H1 (cell line): ENCODE measurements at regions not wholly inside any gene's neighbourhood (a gene's known extent, or its start where the extent isn't known, plus 50 kb on each side); places are given as distances from the start of the nearest gene placed in this dataset.

ENCODE experiments used
- CTCF ChIA-PET: fragments of 300-600 bp; sonication (Branson Sonifier 250); formaldehyde crosslinking; loops from one replicate; lab custom pipeline; 2021; ENCODE audit not compliant: partially characterized antibody; lab: Charles Lee
- POLR2A ChIA-PET: fragments of 300-600 bp; sonication (Branson Sonifier 250); formaldehyde crosslinking; loops from one replicate; lab custom pipeline; 2021; ENCODE audit warnings: inconsistent platforms; ENCODE audit not compliant: partially characterized antibody; lab: Charles Lee
- DNase-seq, 2 experiments: peaks; one replicate each; pipeline versions ENCODE4 v3.0.0 to v3.0.0-alpha.2; 2010 to 2022; ENCODE audit warnings: low spot score in 2 of 2, low read depth in 1 of 2, mixed read lengths in 1 of 2
- FAIRE-seq: peaks from 2 replicates; lab custom pipeline; 2011; peaks lifted over from hg19 to GRCh38; lab: Jason Lieb, UNC
- H2AFZ ChIP-seq: 2 replicates; pipeline ENCODE4 v1.8.1; 2012; ENCODE audit warnings: low read length, inconsistent platforms
- H2AK5ac ChIP-seq: 2 replicates; pipeline ENCODE4 v1.6.1; 2013; ENCODE audit warnings: low read depth, low read length
- H2BK120ac ChIP-seq: replicated peaks from 2 replicates; pipeline ENCODE3; 2013; ENCODE audit warnings: low read depth, low read length, inconsistent platforms
- H2BK12ac ChIP-seq: 2 replicates; pipeline ENCODE4 v1.6.1; 2013; ENCODE audit warnings: low read depth, low read length
- H2BK15ac ChIP-seq: 2 replicates; pipeline ENCODE4 v1.6.1; 2013; ENCODE audit warnings: low read length
- H2BK20ac ChIP-seq: 2 replicates; pipeline ENCODE4 v1.6.1; 2013; ENCODE audit warnings: low read length
- H2BK5ac ChIP-seq: 2 replicates; pipeline ENCODE4 v1.6.1; 2013; ENCODE audit warnings: low read depth, low read length
- H3K14ac ChIP-seq: 2 replicates; pipeline ENCODE4 v1.6.1; 2013; ENCODE audit warnings: inconsistent platforms; ENCODE audit not compliant: insufficient read length
- H3K18ac ChIP-seq: 2 replicates; pipeline ENCODE4 v1.6.1; 2013; ENCODE audit warnings: low read length; ENCODE audit errors: extremely low read depth
- H3K23ac ChIP-seq: 2 replicates; pipeline ENCODE4 v1.6.1; 2013; ENCODE audit warnings: inconsistent platforms; ENCODE audit not compliant: insufficient read length
- H3K23me2 ChIP-seq: 2 replicates; pipeline ENCODE4 v1.6.1; 2013; ENCODE audit warnings: low read depth, low read length
- H3K27ac ChIP-seq: 2 replicates; pipeline ENCODE4 v1.6.1; 2011; ENCODE audit warnings: low read depth, low read length, inconsistent platforms
- H3K27me3 ChIP-seq, 4 experiments: replicated peaks in 1 of 4; 1 replicate in 1 of 4; 2 replicates in 3 of 4; pipeline versions ENCODE4 v1.6.1 to v1.8.1; 2011 to 2013; ENCODE audit warnings: low read length in 3 of 4, mild to moderate bottlenecking in 3 of 4, inconsistent platforms in 2 of 4, mixed read lengths in 2 of 4, moderate library complexity in 1 of 4; ENCODE audit not compliant: control insufficient read depth in 3 of 4, insufficient read depth in 3 of 4; ENCODE audit errors: extremely low read depth in 1 of 4
- H3K36me3 ChIP-seq, 4 experiments: 2 replicates each; pipeline versions ENCODE4 v1.6.1 to v1.8.1; 2011 to 2013; ENCODE audit warnings: mild to moderate bottlenecking in 4 of 4, low read length in 3 of 4, moderate library complexity in 2 of 4, control low read depth in 1 of 4, inconsistent platforms in 1 of 4; ENCODE audit not compliant: insufficient read depth in 4 of 4, control insufficient read depth in 2 of 4
- H3K4ac ChIP-seq: replicated peaks from 2 replicates; pipeline ENCODE3; 2013; ENCODE audit warnings: low read length, low read depth, mixed read lengths, inconsistent platforms; ENCODE audit not compliant: insufficient read length
- H3K4me1 ChIP-seq, 4 experiments: replicated peaks in 1 of 4; 1 replicate in 1 of 4; 2 replicates in 3 of 4; pipeline versions ENCODE4 v1.6.1 to v1.8.1; 2011 to 2013; ENCODE audit warnings: low read length in 3 of 4, inconsistent platforms in 2 of 4, mixed read lengths in 1 of 4; ENCODE audit not compliant: insufficient read depth in 4 of 4, control insufficient read depth in 3 of 4
- H3K4me2 ChIP-seq, 2 experiments: 2 replicates each; pipeline versions ENCODE4 v1.6.1 to v1.8.1; 2011 to 2013; ENCODE audit warnings: low read depth in 2 of 2, low read length in 2 of 2, control low read depth in 1 of 2, inconsistent platforms in 1 of 2, mild to moderate bottlenecking in 1 of 2; ENCODE audit not compliant: insufficient read depth in 1 of 2
- H3K4me3 ChIP-seq, 4 experiments: fragments of 200-600, 300-600 bp in 1 of 4; sonication (generic), shearing (Covaris generic), sonication (Bioruptor Twin) in 1 of 4; 2 replicates each; pipeline versions ENCODE4 v1.5.1 to v1.8.1; 2011 to 2016; ENCODE audit warnings: low read length in 4 of 4, low read depth in 3 of 4, control low read depth in 2 of 4, inconsistent platforms in 2 of 4, mild to moderate bottlenecking in 2 of 4, mixed read lengths in 1 of 4, moderate library complexity in 1 of 4; ENCODE audit not compliant: insufficient read depth in 2 of 4; ENCODE audit errors: extremely low read depth in 1 of 4
- H3K56ac ChIP-seq: replicated peaks from 2 replicates; pipeline ENCODE3; 2013; ENCODE audit warnings: low read depth, mild to moderate bottlenecking, mixed read lengths, low read length, inconsistent platforms; ENCODE audit not compliant: insufficient read length
- H3K79me1 ChIP-seq: 2 replicates; pipeline ENCODE4 v1.6.1; 2013; ENCODE audit warnings: low read depth, low read length, control low read depth
- H3K79me2 ChIP-seq, 2 experiments: 2 replicates each; pipeline versions ENCODE4 v1.6.1 to v1.8.1; 2012 to 2013; ENCODE audit warnings: low read length in 2 of 2, mild to moderate bottlenecking in 2 of 2, inconsistent platforms in 1 of 2; ENCODE audit not compliant: insufficient read depth in 2 of 2, control insufficient read depth in 1 of 2
- H3K9ac ChIP-seq, 4 experiments: replicated peaks in 1 of 4; 1 replicate in 1 of 4; 2 replicates in 3 of 4; pipeline versions ENCODE4 v1.6.1 to v1.8.1; 2011 to 2013; ENCODE audit warnings: low read depth in 3 of 4, low read length in 3 of 4, control low read depth in 2 of 4, mild to moderate bottlenecking in 2 of 4, moderate library complexity in 2 of 4, inconsistent platforms in 1 of 4; ENCODE audit errors: extremely low read depth in 1 of 4
- H3K9me3 ChIP-seq, 2 experiments: 2 replicates each; pipeline versions ENCODE4 v1.6.1 to v1.8.1; 2012 to 2013; ENCODE audit warnings: mild to moderate bottlenecking in 2 of 2, moderate library complexity in 2 of 2, control low read depth in 1 of 2, inconsistent platforms in 1 of 2, low read depth in 1 of 2, low read length in 1 of 2, mixed read lengths in 1 of 2; ENCODE audit not compliant: insufficient read depth in 2 of 2
- H4K20me1 ChIP-seq, 2 experiments: replicated peaks in 1 of 2; 2 replicates each; pipeline versions ENCODE3 to v1.8.1; 2011 to 2013; ENCODE audit warnings: inconsistent platforms in 2 of 2, low read length in 2 of 2, mild to moderate bottlenecking in 1 of 2; ENCODE audit not compliant: insufficient read depth in 2 of 2, control insufficient read depth in 1 of 2
- H4K5ac ChIP-seq: 2 replicates; pipeline ENCODE4 v1.6.1; 2013; ENCODE audit warnings: low read length, low read depth, mixed read lengths, inconsistent platforms; ENCODE audit not compliant: insufficient read length
- H4K8ac ChIP-seq: 2 replicates; pipeline ENCODE4 v1.8.0; 2013; ENCODE audit warnings: mild to moderate bottlenecking, moderate library complexity, low read length, inconsistent platforms; ENCODE audit not compliant: insufficient read depth; ENCODE audit errors: extremely low read depth
- H4K91ac ChIP-seq: replicated peaks from 2 replicates; pipeline ENCODE3; 2013; ENCODE audit warnings: low read length, mixed read lengths, inconsistent platforms; ENCODE audit not compliant: insufficient read length
- CTCF ChIP-seq, 3 experiments: IDR thresholded peaks; 1 replicate in 2 of 3; 2 replicates in 1 of 3; pipeline versions ENCODE4 v1.5.1 to v1.6.1; 2011; ENCODE audit warnings: low read length in 3 of 3, mild to moderate bottlenecking in 3 of 3, inconsistent platforms in 2 of 3, low read depth in 1 of 3, moderate library complexity in 1 of 3; ENCODE audit not compliant: insufficient read depth in 1 of 3; ENCODE audit errors: control extremely low read depth in 1 of 3
- GTF2F1 ChIP-seq: IDR thresholded peaks from 2 replicates; pipeline ENCODE4 v1.6.1; 2012; ENCODE audit warnings: low read depth, low read length, improper control_type of control experiment, borderline replicate concordance
- SP1 ChIP-seq: IDR thresholded peaks from 2 replicates; pipeline ENCODE4 v1.6.1; 2011; ENCODE audit warnings: low read depth, low read length
- YY1 ChIP-seq: IDR thresholded peaks from 2 replicates; pipeline ENCODE4 v1.6.1; 2011; ENCODE audit warnings: low read depth, mild to moderate bottlenecking, low read length
- ZNF274 ChIP-seq: IDR thresholded peaks from 2 replicates; pipeline ENCODE4 v1.7.0; 2012; ENCODE audit warnings: low read length, borderline replicate concordance; ENCODE audit errors: extremely low read depth
- WGBS, 2 experiments: shearing (Covaris generic) in 1 of 2; methylation state at CpG; one replicate each; pipeline versions ENCODE4 v1.1.6 to v1.1.7; 2013 to 2015; ENCODE audit warnings: low lambda C conversion rate in 2 of 2, mixed read lengths in 2 of 2, inconsistent platforms in 1 of 2, low coverage in 1 of 2, missing lambda C conversion rate in 1 of 2; ENCODE audit not compliant: insufficient replicate concordance in 2 of 2, insufficient coverage in 1 of 2, insufficient read length in 1 of 2; ENCODE audit errors: extremely low coverage in 1 of 2, missing lambda C conversion rate in 1 of 2; 5-methylcytosine and 5-hydroxymethylcytosine counted together

GRCh38 chr5:40432836-40433235 lies 246.9 kb upstream of the PTGER4 start:
- Histone ChIP-seq H3K9me3 (no peaks in the 10 kb centered on the region), H3K79me2 (no peaks in the 10 kb centered on the region), H2AFZ (no peak overlapping the region), H3K4me2 (peak overlapping the region in 1 of 2 experiments; percentile 22; a peak in 1 of 4 replicates), H4K20me1 (no peaks in the 10 kb centered on the region), H3K4me1 (peaks cover 0 to 5% (median 0%) of the 10 kb centered on the region in 4 experiments; a peak in 1 of 7 replicates), H3K9ac (no peak overlapping the region), H3K79me1 (no peaks in the 10 kb centered on the region), H2BK120ac (no peak overlapping the region), H4K91ac (no peak overlapping the region), H3K4me3 (no peak overlapping the region), H2BK15ac (no peak overlapping the region), H3K36me3 (no peaks in the 10 kb centered on the region), H3K56ac (no peak overlapping the region), H3K27ac (no peak overlapping the region), H3K27me3 (no peaks in the 10 kb centered on the region), H2BK12ac (no peak overlapping the region), H3K23ac (no peak overlapping the region), H3K18ac (no peak overlapping the region), H2BK5ac (no peak overlapping the region), H4K8ac (no peak overlapping the region), H2BK20ac (no peak overlapping the region), H3K23me2 (peaks cover 2% of the 10 kb centered on the region; the same call in 1 of the 2 replicates), H3K4ac (no peak overlapping the region), H4K5ac (no peak overlapping the region), H2AK5ac (no peak overlapping the region), H3K14ac (no peak overlapping the region)
- FAIRE-seq (no peak), DNase-seq (no peak)
- TF ChIP-seq CTCF (IDR thresholded peaks at IDR 0.05; ENCODE audit: control extremely low read depth in 1 of 3, insufficient read depth in 1 of 3, low read depth in 1 of 3, low read length in 3 of 3) (no peak), YY1 (no peak), SP1 (no peak), GTF2F1 (no peak), ZNF274 (no peak)
- ChIA-PET POLR2A (no interaction called here), CTCF (interaction anchor here (0.6 to 1.1 kb wide), 2 partner anchors 9 to 851 kb away, joined by 4 read pairs; no protein-coding TSS in a partner anchor)
- 72% methylated on average over 1 of the region's 1 CpG; no CpG with 5 or more reads in 1 of the 2 experiments for WGBS, 2 experiments
